DOHH2 (cell line): ENCODE measurements at regions not wholly inside any gene's neighbourhood (a gene's known extent, or its start where the extent isn't known, plus 50 kb on each side); places are given as distances from the start of the nearest gene placed in this dataset.

Experiments
- CTCF ChIP-seq: fragments of 200-600 bp; sonication (generic); IDR thresholded peaks from one replicate; pipeline ENCODE4 v1.5.1; 2014; ENCODE audit warnings: antibody characterized with exemption, mild to moderate bottlenecking, low read depth, low read length; ENCODE audit not compliant: poor library complexity, severe bottlenecking
- EZH2phosphoT487 ChIP-seq: fragments of 200-600 bp; sonication (generic); IDR thresholded peaks from 2 replicates; pipeline ENCODE4 v1.6.1; 2017; ENCODE audit warnings: borderline replicate concordance, mild to moderate bottlenecking, antibody characterized with exemption, low read length, moderate library complexity, mixed read lengths

- TF ChIP-seq CTCF (no peak), EZH2phosphoT487 (no peak)
These were observed 278.8 kb downstream of the HS3ST3B1 start for GRCh38 chr17:14579716-14580115.
